ENCODE measurements at regions not wholly inside any gene's neighbourhood (a gene's known extent, or its start where the extent isn't known, plus 50 kb on each side); places are given as distances from the start of the nearest gene placed in this dataset.

DNA sequence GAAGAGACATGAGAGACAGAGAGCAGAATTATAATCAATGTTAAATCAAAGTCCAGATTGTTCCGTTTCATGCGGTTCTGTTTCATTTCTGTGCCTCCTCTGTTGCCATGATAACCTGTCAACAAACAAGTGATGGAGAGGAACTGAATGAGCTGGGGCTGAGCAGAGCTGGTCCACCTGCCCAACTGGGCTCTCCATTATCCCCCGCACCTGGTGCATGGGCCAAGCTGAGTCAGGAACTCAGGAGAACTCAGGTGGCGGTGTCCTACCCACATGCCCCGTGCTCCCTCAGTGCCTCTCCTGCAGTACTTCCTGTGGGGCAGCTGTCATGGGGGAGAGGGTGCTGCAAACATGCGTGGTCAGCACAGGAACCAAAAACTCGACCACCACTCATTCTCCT, 178.8 kb downstream of the TTC32 start:
- intact Hi-C loops (cut with micrococcal nuclease; ENCODE audit: unreplicated experiment) = no loop called here
- BruUV-seq (replicated peaks) = no TSS peak
- no peaks in the 10 kb centered on the region for H3K79me2 ChIP-seq (ENCODE audit: control insufficient read depth, insufficient read depth, low read length)
- CTCF ChIA-PET = no interaction called here
- in situ Hi-C loops (cut with MboI) = no loop called here
- H3K9ac ChIP-seq (ENCODE audit: control insufficient read depth, insufficient read depth, low read length) = no peak overlapping the region
- SMC1A ChIA-PET (ENCODE audit: uncharacterized antibody, unreplicated experiment) = no interaction called here
- H3K9me3 ChIP-seq (replicated peaks; ENCODE audit: control insufficient read depth, insufficient read depth, low read length) = no peaks in the 10 kb centered on the region
- ATAC-seq (no peak), FAIRE-seq (no peak), DNase-seq (ENCODE audit: low read depth, low spot score) (no peak)
- no peak overlapping the region for H3K27ac ChIP-seq (ENCODE audit: control insufficient read depth, insufficient read depth)
- H3K4me3 ChIP-seq = no peak overlapping the region
- TF ChIP-seq ZSCAN29 (IDR thresholded peaks at IDR 0.05) (no peak), POLR2A (IDR thresholded peaks at IDR 0.05; ENCODE audit: low read depth, low read length) (no peak), FOXM1 (IDR thresholded peaks at IDR 0.05; ENCODE audit: low read depth, low read length) (no peak), RUNX3 (IDR thresholded peaks at IDR 0.05; ENCODE audit: low read length) (no peak), RBBP5 (conservative IDR thresholded peaks at IDR 0.05) (no peak), BCL11A (IDR thresholded peaks at IDR 0.05; ENCODE audit: low read depth, low read length) (no peak), SREBF2 (IDR thresholded peaks at IDR 0.05; ENCODE audit: low read length) (no peak), CHD1 (IDR thresholded peaks at IDR 0.05; ENCODE audit: low read depth, low read length) (no peak), FOXK2 (IDR thresholded peaks at IDR 0.05) (no peak)
- peaks cover 2% of the 10 kb centered on the region in 2 experiments; a peak in 1 of 4 replicates for H3K27me3 ChIP-seq (replicated peaks in 1 of 2; ENCODE audit: control insufficient read depth in 2 of 2, insufficient read depth in 2 of 2, low read length in 1 of 2)
- RAD21 ChIA-PET (ENCODE audit: unreplicated experiment) = no interaction called here
- no peak overlapping the region for H2AFZ ChIP-seq (ENCODE audit: control insufficient read depth, low read depth, low read length)
- no peaks in the 10 kb centered on the region for H3K4me1 ChIP-seq (ENCODE audit: control insufficient read depth, insufficient read depth, low read length)
- WGBS (ENCODE audit: insufficient coverage, insufficient replicate concordance, low lambda C conversion rate, missing lambda C conversion rate) = 54% methylated on average over 7 of the region's 7 CpGs
- POLR2A ChIA-PET = no interaction called here
- H3K4me2 ChIP-seq (ENCODE audit: control insufficient read depth, insufficient read depth) = no peak overlapping the region
- no peaks in the 10 kb centered on the region for H4K20me1 ChIP-seq (ENCODE audit: control insufficient read depth, insufficient read depth)
- H3K36me3 ChIP-seq (ENCODE audit: control insufficient read depth in 2 of 2, insufficient read depth in 2 of 2, low read length in 1 of 2) = no peaks in the 10 kb centered on the region

- in situ Hi-C loops (cut with MboI) (no loop called here), intact Hi-C loops (cut with micrococcal nuclease; ENCODE audit: unreplicated experiment) (no loop called here)
- DNase-seq (ENCODE audit: low read depth, low spot score) = no peak
- ATAC-seq = no peak
- Histone ChIP-seq H3K27me3 (replicated peaks in 1 of 2; ENCODE audit: control insufficient read depth in 2 of 2, insufficient read depth in 2 of 2, low read length in 1 of 2) (0 out of 4 replicates have a peak, but pooled peaks cover 0 to 2% of the 10 kb centered on the region in 2 experiments), H3K4me3 (no peak overlapping the region), H3K36me3 (ENCODE audit: control insufficient read depth in 2 of 2, insufficient read depth in 2 of 2, low read length in 1 of 2) (no peaks in the 10 kb centered on the region), H3K4me1 (ENCODE audit: control insufficient read depth, insufficient read depth, low read length) (no peaks in the 10 kb centered on the region), H3K9me3 (replicated peaks; ENCODE audit: control insufficient read depth, insufficient read depth, low read length) (no peaks in the 10 kb centered on the region), H3K79me2 (ENCODE audit: control insufficient read depth, insufficient read depth, low read length) (no peaks in the 10 kb centered on the region), H2AFZ (ENCODE audit: control insufficient read depth, low read depth, low read length) (no peak overlapping the region), H3K9ac (ENCODE audit: control insufficient read depth, insufficient read depth, low read length) (no peak overlapping the region), H3K4me2 (ENCODE audit: control insufficient read depth, insufficient read depth) (no peak overlapping the region), H4K20me1 (ENCODE audit: control insufficient read depth, insufficient read depth) (no peaks in the 10 kb centered on the region), H3K27ac (ENCODE audit: control insufficient read depth, insufficient read depth) (no peak overlapping the region)
- CTCF ChIA-PET = no interaction called here
- BruUV-seq (replicated peaks) = no TSS peak
- RAD21 ChIA-PET (ENCODE audit: unreplicated experiment) = no interaction called here
- POLR2A ChIA-PET = no interaction called here
- SMC1A ChIA-PET (ENCODE audit: uncharacterized antibody, unreplicated experiment) = no interaction called here
- FAIRE-seq = no peak
- 37% methylated on average over 3 of the region's 3 CpGs for WGBS (ENCODE audit: insufficient coverage, insufficient replicate concordance, low lambda C conversion rate, missing lambda C conversion rate)
- no peak for TF ChIP-seq SMARCA5 (IDR thresholded peaks at IDR 0.05)
- TF ChIP-seq ZNF217 (IDR thresholded peaks at IDR 0.05) = no peak
- no peak for TF ChIP-seq NR2C1 (IDR thresholded peaks at IDR 0.05)
- TF ChIP-seq HDAC2 (IDR thresholded peaks at IDR 0.05) = no peak
- TF ChIP-seq IRF4 (IDR thresholded peaks at IDR 0.05; ENCODE audit: low read depth, low read length) = no peak
- TF ChIP-seq ZBTB4 (CRISPR knock-in tag; IDR thresholded peaks at IDR 0.05) = no peak
- TF ChIP-seq YBX1 (IDR thresholded peaks at IDR 0.05) = no peak
- TF ChIP-seq, protein P1, sequence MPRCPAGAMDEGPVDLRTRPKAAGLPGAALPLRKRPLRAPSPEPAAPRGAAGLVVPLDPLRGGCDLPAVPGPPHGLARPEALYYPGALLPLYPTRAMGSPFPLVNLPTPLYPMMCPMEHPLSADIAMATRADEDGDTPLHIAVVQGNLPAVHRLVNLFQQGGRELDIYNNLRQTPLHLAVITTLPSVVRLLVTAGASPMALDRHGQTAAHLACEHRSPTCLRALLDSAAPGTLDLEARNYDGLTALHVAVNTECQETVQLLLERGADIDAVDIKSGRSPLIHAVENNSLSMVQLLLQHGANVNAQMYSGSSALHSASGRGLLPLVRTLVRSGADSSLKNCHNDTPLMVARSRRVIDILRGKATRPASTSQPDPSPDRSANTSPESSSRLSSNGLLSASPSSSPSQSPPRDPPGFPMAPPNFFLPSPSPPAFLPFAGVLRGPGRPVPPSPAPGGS (IDR thresholded peaks at IDR 0.05; ENCODE audit: borderline replicate concordance, insufficient read depth, low read depth, low read length, poor library complexity, severe bottlenecking) = no peak
These were observed 179.2 kb downstream of the TTC32 start for GRCh38 chr2:19722531-19722971.

All from GM12878 (cell line).